Activated T-cell treated with anti-CD3 and anti-CD28 coated beads for 24 hours (primary cell): ENCODE measurements at regions not wholly inside any gene's neighbourhood (a gene's known extent, or its start where the extent isn't known, plus 50 kb on each side); places are given as distances from the start of the nearest gene placed in this dataset.

ENCODE experiments used
- DNase-seq: peaks from one replicate; pipeline ENCODE4 v3.0.0-alpha.2; 2020; ENCODE audit warnings: low read depth

DNA sequence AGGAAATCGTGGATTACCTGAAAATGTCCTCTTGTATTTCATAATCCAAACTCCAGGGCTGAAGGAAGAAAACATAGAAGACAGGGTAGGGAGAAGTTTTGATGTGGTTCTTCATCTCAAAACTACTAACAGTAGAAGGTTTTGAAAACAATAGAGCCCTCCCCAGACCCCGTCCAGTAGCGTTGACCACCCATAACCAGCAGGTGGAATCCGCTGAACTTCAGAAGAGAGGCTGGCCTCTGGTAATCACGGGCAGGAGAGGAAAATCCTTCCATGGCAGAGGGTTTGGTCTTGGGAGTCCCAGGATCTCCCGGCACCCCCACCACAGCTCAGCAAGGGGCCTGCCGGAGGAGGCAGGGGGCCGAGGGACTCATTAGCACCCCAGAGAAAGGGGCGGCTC is 333.4 kb upstream of the RNF32 start:
- DNase-seq: no peak

DNA sequence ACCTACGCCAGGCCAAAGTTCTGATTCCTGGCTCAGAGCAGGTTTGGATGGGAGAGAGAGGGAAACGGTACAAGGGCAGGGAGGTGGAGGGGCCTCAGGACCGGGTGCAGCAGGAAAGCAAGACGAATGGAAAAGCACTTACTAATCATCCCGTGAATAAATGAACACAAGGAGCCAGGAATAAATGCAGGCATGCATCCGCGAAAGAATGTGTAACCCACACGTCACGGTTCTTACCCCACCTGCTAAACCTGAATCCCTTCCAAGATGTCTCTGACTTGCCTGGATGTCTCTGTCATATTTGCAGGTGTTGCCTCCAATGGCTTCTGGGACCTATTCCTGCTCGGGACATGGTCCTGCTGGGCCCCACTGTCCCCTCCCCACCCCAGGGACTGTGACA is 335.2 kb upstream of the RNF32 start:
- no peak for DNase-seq

DNA sequence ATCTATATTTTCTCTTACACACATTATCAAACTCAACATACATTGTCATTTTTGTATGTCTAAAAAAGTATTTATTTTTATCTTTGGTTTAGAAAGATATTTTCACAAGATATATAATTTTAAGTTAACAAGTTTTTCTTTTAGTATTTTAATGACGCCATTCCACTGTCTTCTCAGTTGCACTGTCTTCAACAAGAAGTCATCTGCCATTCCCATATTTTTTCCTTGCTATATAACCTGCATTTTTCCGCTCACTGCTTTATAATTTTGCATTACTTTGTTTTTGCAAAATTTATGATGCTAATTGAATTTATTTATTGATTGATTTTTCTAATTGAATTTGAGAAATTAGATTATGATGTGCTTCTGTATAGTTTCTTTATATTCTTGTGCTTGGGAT is 357.8 kb upstream of the RNF32 start:
- DNase-seq: no peak

DNA sequence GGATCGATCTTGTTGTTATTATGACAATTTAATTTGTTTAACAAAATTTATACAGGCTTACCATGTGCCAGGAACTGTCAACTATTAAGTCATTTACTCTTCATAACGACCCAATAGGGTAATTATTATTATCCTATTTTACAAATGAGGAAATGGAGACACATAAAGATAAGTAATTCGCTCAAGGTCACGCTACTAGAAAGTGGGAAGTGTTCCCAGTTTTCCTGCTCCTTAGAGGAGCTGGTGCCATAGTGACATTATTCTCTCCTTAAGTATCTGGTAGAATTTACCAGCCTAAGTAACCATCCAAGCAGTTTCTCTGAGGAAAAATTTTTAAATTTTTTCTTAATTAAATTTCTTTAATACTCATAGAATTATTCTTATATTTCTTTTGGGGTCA is 360.9 kb upstream of the RNF32 start:
- DNase-seq: no peak

DNA sequence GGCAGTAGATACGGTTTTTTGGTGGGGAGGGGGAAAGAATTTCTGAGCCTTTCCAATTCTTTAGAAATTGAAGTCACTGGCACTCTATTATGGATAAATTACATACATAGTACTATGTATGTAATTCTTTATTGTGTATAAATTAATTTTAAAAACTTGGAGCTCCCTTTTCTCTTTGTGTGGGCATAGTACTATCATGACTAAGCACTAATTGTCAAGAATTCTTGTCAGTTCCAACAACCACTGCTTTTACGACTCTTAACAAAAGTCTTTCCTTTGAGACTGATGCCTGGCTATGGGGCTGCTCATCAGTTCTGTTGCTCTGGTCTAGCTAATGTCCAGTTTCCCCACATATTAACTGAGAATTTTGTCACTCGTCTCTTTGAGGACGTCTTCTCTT is 365.3 kb upstream of the RNF32 start:
- no peak for DNase-seq

DNA sequence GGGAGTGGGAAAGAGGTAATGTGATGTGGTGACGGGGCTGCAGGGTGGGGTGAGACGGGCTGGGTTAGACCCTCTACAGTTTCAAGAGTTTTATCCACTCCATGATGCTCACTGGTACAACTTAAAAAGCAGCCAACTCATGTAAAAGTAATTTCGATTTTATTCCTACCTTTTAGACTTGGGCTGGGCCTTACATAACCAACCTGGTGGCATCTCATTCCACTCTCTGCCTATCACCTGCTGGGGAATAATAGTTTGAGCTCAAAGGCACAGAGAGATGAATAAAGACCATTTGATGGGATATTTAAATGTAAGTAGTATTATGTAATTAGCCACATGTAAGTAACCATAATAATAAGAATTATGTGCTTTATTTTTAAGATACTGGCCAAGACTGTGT is 366.0 kb upstream of the RNF32 start:
- no peak for DNase-seq

DNA sequence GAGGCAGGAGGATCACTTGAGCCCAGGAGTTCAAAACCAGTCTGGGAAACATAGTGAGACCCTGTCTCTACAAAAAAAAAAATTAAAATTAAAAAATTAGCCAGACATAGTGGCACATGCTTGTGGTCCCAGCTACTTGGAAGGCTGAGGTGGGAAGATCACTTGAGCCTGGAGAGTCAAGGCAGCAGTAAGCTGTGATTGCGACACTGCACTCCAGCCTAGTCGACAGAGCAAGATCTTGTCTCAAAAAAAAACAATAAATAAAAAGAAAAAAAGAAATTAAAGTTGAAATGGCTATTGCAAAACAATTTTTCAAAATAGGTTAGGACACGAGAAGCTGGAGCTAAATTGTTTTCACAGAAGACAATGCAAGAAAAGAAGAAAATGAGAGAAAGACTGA is 379.0 kb upstream of the RNF32 start:
- no peak for DNase-seq

DNA sequence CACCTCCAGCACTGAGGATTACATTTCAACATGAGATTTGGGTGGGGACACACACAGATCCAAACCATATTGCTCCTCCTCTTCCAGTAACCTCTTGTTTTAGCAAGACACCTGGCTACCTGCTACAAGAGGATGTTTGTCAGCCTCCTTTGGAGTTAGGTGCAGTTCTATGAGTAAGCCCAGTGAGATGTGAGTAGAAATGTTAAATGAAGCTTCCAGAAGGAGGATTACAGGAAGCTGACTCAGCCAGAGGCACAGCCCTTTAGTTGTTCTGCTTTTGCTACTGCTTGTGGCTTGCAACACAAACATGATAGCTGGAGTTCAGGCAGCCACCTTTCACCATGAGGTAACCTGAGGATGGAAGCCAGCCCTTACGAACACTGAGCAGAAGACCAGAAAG is 382.7 kb upstream of the RNF32 start:
- DNase-seq: no peak

DNA sequence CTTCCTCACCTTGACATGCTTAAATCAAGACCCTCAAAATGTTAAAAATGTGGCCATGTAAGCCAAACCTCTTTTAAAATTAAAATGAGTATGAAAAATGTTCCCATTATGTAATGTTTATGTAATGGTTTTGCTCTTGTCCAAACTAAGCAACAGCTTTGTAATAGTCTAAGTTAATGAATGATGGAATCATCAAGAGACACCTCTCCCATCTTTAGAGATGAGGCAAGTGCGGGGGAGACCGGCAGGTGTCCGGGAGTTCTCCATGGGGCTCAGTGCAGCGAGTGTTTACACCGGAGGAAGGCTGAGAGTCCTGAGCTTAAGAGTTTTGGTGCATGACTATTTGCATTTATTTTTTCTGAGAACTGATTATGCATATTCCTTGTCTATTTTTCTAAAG is 384.9 kb upstream of the RNF32 start:
- DNase-seq: no peak

DNA sequence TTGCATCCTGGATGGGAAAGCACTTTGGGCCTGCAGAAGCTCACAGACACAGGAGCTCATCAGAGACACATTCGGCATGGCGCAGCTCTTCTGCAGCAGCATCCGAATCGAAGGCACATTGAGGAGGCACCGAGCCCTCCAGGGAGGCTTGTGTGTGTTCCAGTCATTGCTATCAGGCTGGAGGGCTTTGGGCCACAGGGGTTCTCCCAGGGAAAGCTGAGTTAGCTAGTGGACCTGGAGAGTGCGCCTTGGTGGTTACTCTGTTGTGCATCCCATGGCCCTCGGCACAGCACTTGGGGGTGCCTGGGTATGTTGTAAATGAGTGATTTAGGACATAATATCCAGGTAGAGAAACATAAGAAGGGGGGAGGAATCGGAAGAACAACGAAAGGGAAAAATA is 388.7 kb upstream of the RNF32 start:
- DNase-seq: no peak

DNA sequence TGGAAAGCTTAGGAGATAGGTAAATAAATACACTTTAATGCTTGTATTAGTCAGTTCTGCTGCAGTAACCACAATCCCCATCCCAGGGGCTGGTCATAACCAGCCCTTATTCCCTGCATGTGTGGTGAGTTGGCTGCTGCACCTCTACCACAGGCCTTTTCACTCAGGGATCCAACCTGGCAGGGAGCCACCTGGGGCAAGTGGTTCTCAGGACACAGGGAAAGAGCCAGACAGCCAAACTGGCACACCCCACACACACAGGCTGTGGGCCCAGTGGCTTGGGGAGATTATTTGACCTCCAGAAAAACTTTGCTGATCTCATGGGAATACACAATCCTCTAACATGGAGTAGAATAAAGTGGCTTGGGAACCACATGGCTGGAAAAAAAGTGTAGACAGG is 400.0 kb upstream of the RNF32 start:
- DNase-seq: no peak

DNA sequence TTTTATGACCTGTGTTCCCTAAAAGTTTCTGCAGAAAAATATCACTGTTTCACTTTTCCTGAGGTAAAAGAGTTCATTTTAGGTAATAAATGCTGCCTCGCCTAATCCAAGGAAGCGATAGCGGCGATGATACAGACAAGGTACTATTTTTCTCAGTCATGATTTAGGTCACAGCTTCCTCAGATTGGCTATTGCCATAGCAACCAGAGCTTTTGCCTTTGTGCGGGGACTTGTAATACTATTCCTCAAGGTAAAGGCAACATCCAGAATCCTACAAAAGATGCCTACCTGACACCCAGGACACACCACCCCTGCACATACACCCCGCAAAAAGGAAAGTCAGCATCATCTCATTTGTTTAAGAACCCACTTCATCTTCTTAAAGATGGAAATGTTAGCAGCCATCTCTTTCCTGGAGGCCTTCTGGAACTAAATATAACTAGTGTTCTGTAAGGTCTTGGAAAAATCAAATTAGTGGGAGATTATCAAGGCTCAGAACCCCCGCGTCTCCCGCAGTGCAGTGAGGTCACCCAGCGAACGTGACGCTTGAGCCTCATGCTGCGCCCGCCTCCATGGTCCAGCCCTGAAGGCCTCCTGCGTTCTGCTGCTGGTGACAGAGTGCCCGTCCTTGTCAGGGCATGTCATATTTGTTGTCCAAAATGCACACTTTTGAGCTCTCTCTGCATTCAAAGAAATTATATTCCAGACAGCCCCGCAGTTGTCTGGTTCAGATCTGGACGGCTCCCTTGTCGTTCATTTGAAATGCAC is 402.0 kb upstream of the RNF32 start:
- DNase-seq: no peak

DNA sequence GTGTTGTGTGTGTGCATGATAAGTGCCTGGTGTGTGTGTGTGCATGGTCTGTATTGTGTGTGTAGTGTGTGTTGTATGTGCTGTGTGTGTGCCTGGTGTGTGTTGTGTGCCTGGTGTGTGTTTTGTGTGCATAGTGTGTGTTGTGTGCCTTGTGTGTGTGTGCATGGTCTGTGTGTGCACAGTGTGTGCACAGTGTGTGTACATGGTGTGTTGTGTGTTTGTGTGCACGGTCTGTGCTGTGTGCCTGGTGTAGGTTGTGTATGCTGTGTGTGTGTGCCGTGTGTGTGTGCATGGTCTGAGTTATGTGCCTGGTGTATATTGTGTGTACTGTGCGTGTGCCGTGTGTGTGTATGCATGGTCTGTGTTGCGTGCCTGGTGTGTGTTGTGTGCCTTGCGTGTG is 403.0 kb upstream of the RNF32 start:
- DNase-seq: no peak

DNA sequence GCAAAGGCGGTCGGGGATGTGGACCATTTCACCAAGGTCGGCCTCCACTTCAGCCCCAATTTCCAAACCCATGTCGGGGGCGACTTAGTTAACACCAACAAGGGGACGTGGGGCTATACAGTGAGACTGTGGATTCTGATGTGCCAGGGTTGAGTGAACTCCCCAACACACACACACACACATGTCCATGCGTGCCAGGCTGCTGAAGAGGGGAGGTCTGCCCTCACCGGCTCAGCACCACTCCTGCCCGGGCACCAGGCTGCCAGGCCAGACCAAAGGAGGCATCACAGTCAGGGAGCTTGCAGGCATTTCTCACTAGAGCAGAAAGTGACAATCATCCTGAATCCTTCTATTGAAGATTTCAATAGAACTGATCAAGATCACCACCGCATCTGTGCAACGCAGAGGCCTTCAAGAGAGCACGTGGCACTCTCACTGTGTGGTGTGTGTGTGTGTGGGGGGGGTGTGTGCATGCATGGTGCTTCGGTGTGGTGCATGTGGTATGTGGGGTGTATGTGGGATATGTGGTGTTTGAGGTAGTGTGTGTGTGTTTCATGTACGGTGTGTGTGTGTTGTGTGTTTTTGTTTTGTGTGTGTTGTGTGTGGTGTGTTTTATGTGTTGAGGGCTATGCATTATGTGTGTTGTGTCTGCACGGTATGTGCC is 403.5 kb upstream of the RNF32 start:
- no peak for DNase-seq

DNA sequence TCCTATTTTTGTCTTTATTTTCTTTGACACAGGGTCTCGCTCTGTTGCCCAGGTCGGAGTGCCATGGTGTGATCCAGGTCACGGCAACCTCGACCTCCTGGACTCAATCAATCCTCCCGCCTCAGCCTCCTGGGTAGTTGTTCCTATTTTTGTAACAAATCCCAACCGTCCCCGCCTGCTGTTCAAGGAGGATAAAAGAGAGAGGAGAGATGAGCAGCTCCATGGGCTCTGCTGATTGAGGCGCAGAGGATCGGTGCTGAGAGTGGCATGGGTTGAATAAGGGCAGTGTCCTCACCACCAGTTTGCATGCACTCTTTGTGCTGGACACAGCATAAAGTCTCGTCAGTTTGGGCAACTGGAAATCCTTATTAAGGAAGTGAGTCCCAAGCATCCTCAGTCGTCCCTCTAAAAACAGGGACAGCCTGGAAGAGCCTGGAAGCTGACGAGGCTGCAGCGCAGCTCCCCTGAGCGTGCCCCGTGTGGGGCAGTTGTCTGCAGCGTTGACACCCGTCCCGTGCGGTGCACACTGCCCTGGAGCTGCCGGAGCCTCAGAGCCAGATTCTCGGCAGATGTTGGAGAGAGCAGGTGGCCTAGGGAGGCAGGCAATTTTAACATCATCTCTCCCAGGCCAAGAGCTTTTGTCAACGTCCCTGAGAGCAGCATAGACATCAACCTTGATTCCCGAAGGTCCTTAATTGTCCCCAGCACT is 404.2 kb upstream of the RNF32 start:
- no peak for DNase-seq

DNA sequence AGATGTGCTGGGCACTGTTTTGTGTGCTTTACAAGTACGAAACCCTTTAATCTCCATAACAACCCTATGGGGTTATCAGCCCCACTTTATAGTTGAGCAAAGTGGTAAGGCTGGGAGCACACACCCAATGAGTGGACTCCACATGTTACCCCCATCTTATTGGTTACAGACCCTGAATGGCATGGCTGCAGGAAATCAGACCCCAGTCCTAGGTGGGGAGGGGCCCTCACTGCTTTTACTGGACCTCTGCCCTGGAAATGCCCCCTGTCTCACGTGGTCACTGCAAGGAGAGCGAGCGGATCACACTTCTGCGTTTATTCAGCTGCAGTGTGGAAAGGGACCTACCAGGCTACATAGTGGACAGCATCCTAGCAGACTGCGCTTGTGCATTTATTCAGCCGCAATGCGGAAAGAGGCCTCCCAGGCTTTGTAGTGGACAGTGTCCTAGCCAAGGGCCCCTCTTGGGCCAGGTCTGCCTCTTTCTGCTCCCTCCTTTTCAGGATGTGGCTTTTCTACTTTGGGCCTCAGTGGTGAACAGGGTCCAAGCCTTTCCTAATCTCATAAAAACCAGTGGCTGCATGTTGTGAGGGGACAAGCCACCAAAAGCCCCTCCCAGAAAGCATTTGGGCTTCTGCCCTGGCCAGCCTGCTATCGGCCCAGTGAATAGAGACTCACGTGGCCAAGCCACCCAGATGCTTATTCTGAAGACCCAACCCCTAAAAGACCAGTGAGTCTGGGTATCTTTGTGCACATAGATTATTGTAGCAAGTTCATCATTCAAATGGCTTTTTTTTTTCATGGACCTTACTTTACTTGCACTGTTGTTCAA is 405.7 kb upstream of the RNF32 start:
- no peak for DNase-seq

DNA sequence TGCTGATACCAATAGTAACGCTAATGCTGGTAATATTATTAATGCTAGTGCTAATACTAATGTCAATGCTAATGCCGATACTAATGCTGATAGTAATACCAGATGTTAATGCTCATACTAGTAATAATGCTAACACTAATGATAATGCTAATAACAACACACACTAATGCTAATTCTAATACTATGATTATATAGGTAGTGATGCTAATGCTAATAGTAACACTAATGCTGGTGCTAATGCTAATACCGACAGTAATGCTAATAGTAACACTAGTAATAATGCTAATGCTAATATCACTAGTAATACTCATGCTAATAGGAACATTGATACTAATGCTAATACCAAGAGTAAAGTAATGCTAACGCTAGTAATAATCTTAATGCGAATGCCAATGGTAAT is 406.4 kb upstream of the RNF32 start:
- DNase-seq: no peak

DNA sequence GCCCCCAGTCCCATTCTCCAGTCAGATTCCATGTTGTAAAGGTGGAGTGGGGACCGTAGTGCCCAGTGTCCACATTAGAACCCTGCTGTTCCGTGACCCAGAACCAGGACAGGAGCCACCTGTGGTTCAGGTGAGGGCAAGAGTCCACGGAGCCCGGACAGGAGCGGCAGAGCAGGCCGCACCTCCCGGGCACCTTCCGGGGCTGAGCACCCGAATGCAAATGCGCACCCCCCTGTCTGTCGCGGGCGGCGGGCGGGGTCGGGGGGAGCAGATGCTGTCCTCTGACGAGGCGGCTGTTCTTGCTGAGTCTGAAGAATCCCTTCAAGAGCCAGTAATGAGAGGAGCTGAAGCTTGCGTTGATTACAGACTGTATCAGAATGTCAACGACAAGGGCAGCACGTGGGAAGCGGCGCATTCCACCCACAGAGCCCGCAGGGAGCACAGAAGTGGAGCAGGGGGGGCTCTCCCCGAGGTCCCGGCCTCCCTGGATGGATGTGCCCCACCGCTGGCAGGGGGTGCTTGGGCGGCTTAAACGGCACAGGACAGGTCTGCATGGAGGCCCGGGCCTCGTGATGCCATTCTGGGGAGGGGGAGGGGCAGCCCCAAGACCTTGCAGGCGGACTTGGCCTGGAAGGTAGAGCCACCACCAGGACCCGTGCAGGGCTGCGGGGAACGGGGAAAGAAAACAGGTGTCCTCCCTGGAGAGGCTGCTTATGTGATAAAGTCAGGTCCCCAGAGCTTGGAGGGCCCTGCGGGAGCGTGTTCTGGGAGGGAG is 407.5 kb upstream of the RNF32 start:
- no peak for DNase-seq

DNA sequence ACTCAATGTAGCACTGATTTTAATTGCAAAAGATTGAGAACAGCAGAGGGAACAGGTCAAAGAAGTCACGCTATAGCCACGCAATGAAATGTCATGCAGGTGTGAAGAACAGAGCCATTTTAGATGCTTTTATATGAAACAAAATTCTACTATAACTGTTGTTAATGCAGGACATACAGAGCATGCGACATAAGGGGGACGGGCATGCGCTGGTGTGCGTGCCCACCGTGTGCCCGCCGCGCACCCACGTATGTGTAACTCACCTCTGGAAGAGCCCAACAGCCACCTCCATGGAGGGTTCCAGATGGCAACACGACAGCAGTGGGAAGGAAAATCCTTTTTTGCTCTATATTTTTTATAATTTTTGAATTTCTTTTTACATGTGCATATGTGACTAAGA is 410.0 kb upstream of the RNF32 start:
- DNase-seq: no peak

DNA sequence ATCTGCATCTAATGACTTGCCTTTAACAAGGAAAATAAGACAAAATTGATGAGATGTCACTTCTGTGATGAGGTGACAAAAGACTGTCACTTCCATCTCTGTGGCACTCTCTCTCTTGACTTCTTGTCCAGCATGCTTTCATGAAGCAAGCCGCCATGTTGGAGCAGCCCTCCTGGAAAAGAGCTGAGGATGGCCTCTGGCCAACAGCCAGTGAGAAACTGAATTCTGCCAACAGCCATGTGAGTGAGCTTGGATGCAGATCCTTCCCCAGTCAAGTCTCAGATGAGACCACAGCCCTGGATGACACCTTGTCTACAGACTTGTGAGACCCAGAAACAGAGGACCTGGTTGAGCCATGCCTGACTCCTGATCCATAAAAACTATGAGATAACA is 412.6 kb upstream of the SHH start:
- no peak for DNase-seq

DNA sequence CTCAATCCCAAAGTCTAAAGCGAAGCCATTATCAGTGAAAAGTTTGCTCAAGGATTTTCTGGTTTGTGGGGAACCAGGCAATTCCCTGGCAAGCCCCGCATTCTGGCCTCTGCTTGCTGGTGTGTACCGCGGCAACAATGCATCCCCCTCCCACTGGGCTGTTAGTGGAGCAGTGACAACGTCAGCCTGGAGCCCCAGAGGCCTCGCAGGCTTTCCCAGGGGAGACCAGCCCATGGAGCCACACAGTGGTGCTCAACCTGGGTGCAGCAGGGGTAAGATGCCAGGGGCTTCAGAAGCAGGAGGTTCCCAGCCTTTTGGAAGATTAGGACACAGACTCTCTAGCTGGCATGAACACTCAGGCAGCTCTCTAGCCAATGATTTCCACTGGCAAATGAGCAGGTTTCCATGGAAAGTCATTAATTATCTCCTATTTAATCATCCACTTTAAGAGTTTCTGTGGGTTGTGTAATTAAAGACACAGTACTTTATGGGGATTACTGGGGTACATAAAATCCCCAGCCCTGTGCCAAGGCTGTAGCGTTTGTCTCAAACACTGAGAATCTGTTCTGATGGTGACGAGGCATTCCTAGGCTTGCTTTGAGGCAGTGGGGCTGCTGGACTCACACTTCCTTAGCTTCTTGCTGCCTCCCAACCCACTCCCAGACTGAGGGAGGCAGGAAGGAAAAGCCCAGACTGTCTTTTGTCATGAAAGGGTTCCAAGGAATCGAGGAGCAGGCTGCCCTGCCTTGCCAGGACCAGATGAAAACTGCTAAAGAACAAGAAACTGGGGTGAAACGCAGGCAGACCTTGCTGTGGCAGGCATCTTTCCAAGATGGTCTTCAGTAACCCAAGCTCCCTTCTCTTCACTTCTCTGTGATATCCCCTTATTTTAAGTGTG is 411.9 kb upstream of the SHH start:
- no peak for DNase-seq
